BE2C (cell line): ENCODE measurements at regions not wholly inside any gene's neighbourhood (a gene's known extent, or its start where the extent isn't known, plus 50 kb on each side); places are given as distances from the start of the nearest gene placed in this dataset.

Source experiments
- DNase-seq: peaks from one replicate; pipeline ENCODE4 v3.0.0-alpha.2; 2020
- H3K27me3 ChIP-seq: fragments of 250-450 bp; sonication (Bioruptor Pico); 2 replicates; pipeline ENCODE4 v1.5.1; 2020; ENCODE audit warnings: mild to moderate bottlenecking
- H3K36me3 ChIP-seq: fragments of 250-450 bp; sonication (Bioruptor Pico); 2 replicates; pipeline ENCODE4 v1.5.1; 2020; ENCODE audit warnings: mild to moderate bottlenecking
- H3K4me1 ChIP-seq: fragments of 250-450 bp; sonication (Bioruptor Pico); 2 replicates; pipeline ENCODE4 v1.5.1; 2020
- H3K4me3 ChIP-seq: 2 replicates; pipeline ENCODE4 v1.5.1; 2011; ENCODE audit warnings: low read depth, low read length
- H3K9me3 ChIP-seq: fragments of 250-450 bp; sonication (Bioruptor Pico); 2 replicates; pipeline ENCODE4 v1.5.1; 2020
- TF ChIP-seq, protein P1 (sequence below): IDR thresholded peaks from 2 replicates; pipeline ENCODE4 v1.5.1; 2012; ENCODE audit warnings: mild to moderate bottlenecking, low read depth, low read length

DNA sequence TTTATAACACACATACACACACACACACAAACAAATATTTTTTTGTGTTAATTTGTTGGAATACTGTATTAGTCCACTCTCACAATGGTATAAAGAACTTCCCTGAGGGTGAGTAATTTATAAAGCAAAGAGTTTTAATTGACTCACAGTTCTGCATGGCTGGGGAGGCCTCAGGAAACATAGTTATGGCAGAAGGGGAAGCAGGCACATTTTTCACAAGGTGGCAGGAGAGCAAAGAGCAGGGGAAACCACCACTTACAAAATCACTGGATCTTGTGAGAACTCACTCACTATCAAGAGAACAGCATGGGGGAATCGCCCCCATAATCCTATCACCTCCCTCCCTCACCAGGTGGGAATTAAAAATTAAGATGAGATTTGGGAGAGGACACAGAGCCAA lies 205.4 kb upstream of the PTPRD start:
- Histone ChIP-seq H3K9me3 (no peaks in the 10 kb centered on the region), H3K36me3 (no peaks in the 10 kb centered on the region)
- TF ChIP-seq, protein P1, sequence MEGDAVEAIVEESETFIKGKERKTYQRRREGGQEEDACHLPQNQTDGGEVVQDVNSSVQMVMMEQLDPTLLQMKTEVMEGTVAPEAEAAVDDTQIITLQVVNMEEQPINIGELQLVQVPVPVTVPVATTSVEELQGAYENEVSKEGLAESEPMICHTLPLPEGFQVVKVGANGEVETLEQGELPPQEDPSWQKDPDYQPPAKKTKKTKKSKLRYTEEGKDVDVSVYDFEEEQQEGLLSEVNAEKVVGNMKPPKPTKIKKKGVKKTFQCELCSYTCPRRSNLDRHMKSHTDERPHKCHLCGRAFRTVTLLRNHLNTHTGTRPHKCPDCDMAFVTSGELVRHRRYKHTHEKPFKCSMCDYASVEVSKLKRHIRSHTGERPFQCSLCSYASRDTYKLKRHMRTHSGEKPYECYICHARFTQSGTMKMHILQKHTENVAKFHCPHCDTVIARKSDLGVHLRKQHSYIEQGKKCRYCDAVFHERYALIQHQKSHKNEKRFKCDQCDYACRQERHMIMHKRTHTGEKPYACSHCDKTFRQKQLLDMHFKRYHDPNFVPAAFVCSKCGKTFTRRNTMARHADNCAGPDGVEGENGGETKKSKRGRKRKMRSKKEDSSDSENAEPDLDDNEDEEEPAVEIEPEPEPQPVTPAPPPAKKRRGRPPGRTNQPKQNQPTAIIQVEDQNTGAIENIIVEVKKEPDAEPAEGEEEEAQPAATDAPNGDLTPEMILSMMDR, result no peak

DNA sequence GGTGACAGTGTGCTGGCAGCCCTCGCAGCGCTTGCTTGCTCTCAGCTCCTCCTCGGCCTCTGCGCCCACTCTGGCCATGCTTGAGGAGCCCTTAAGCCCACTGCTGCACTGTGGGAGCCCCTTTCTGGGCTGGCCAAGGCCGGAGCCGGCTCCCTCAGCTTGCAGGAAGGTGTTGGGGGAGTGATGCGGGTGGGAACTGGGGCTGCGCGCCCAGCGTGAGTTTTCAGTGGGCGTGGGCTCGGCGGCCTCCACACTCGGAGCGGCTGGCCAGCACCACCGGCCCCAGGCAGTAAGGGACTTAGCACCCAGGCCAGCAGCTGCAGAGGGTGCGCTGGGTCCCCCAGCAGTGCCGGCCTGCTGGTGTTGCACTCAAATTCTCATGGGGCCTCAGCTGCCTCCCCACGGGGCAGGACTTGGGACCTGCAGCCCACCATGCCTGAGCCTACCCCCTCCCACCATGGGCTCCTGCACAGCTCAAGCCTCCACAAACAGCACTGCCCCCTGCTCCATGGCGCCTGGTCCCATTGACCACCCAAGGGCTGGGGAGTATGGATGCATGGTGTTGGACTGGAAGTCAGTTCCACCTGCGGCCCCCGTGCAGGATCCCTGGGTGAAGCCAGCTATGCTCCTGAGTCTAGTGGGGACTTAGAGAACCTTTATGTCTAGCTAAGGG lies 223.1 kb upstream of the PTPRD start:
- Histone ChIP-seq H3K9me3 (no peaks in the 10 kb centered on the region), H3K27me3 (no peaks in the 10 kb centered on the region), H3K4me1 (no peaks in the 10 kb centered on the region), H3K36me3 (no peaks in the 10 kb centered on the region), H3K4me3 (no peak overlapping the region)
- TF ChIP-seq, protein P1, result no peak
- DNase-seq, result no peak

More for the DNA sequence above, 205.4 kb upstream of the PTPRD start:
- H3K27me3 ChIP-seq, result no peaks in the 10 kb centered on the region
- no peak overlapping the region for H3K4me3 ChIP-seq
- DNase-seq, result no peak
- H3K4me1 ChIP-seq, result no peaks in the 10 kb centered on the region

DNA sequence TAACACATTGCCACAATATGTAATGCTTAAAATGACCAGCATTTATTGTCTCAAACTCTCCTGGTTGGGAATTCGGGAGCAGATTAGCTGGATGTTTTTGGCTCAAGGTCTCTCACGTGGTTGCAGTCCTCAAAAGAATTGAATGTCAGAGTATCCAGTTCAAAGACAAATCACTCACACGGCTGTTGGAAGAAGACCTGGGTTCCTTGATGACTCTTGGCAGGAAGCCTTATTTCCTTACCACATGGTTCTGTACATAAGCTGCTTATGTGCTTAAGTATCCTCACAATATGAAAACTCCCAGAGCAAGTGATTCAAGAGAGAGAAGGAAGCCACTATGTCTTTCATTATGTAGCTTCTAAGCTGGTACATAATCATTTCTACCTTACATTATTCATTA lies 230.3 kb upstream of the PTPRD start:
- H3K4me1 ChIP-seq, result no peaks in the 10 kb centered on the region
- no peak overlapping the region for H3K4me3 ChIP-seq
- H3K27me3 ChIP-seq, result no peaks in the 10 kb centered on the region
- no peak for DNase-seq
- no peaks in the 10 kb centered on the region for H3K9me3 ChIP-seq
- TF ChIP-seq, protein P1, result no peak
- H3K36me3 ChIP-seq, result no peaks in the 10 kb centered on the region

DNA sequence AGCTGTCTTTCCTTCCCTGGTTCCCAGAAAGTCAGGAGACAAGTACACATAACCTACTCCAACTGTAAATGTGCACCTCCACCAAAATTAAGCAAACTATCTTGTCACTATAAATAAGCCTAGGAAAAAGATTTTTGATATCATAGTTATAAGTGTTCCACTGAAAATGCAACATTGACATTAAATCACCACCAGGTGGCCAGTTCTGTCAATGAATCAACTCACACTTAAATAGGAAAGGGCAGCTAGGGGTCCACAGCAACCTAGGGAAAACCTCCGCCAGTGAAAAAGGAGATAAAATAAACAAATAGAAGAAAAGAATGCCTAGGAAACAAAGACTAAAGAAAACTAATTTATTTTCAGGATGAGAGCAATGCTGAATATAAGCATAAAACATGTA lies 243.0 kb upstream of the PTPRD start:
- DNase-seq, result no peak
- Histone ChIP-seq H3K9me3 (no peaks in the 10 kb centered on the region), H3K4me3 (no peak overlapping the region), H3K4me1 (no peaks in the 10 kb centered on the region), H3K27me3 (no peaks in the 10 kb centered on the region), H3K36me3 (no peaks in the 10 kb centered on the region)
- TF ChIP-seq, protein P1, result peak; percentile 30; the same call in 1 of the 2 replicates

DNA sequence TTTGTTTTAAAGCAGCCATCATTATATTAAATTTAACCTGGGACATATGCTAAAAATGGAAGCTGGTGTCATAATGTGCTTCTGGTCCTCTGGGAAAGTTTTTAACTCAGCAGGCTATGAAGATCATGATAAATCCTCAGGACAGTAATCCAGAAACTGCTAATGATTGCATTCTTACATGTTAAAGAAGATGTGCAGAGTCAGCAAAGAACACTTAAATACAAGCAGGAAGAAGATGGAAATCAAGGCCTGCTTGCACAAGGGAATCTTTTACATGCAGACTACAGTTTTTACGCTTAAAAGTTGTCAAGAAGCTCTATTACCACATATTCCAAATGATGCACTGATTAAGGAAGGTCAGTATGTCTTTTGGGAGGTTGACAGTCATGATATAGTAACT lies 246.0 kb upstream of the PTPRD start:
- Histone ChIP-seq H3K36me3 (no peaks in the 10 kb centered on the region), H3K4me1 (no peaks in the 10 kb centered on the region), H3K4me3 (no peak overlapping the region), H3K9me3 (no peaks in the 10 kb centered on the region), H3K27me3 (no peaks in the 10 kb centered on the region)
- DNase-seq, result no peak
- TF ChIP-seq, protein P1, result no peak

DNA sequence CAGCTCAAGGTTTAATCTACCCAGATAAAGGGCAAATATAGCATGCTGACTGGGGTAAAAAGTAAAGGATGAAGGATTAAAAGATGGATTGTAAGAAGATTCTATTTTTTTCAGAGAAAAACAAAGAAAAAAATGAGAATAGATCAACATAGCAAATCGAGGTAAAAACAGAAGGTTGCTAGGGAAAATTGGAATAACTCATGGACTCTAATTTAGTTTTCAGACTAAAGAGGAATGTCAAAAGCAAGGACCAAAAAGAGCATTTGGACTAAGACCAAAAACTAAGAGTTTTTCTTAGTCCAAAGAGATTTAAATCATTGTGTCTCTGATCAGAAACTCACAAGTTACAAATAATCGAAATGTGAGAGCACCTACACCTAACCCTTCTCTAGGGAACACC lies 250.7 kb upstream of the PTPRD start:
- DNase-seq, result no peak
- H3K4me1 ChIP-seq, result no peaks in the 10 kb centered on the region
- H3K9me3 ChIP-seq, result no peaks in the 10 kb centered on the region
- no peaks in the 10 kb centered on the region for H3K36me3 ChIP-seq
- H3K4me3 ChIP-seq, result no peak overlapping the region
- TF ChIP-seq, protein P1, result no peak
- no peaks in the 10 kb centered on the region for H3K27me3 ChIP-seq
